ENCODE measurements at regions not wholly inside any gene's neighbourhood (a gene's known extent, or its start where the extent isn't known, plus 50 kb on each side); places are given as distances from the start of the nearest gene placed in this dataset.

DNA sequence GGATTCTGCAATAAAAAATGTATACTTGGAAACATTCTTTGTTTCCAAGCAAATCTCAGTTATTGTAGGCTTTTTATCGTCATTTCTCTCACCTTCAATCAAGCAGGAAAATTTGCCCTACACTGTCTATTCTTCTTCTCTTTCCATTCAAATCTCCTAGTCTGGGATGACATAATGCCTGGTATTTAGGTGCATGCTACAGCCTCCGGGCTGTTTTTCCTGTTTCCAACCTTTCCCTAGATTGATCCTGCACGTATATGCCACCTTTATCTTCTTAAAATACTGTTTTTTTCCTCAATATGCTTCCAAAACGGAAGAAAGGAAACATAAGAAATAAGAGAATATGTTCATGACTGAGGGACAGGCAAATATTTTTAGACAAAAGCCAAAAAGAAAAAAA, 249.1 kb upstream of the UBASH3B start (continued):
- TF ChIP-seq, protein P1, sequence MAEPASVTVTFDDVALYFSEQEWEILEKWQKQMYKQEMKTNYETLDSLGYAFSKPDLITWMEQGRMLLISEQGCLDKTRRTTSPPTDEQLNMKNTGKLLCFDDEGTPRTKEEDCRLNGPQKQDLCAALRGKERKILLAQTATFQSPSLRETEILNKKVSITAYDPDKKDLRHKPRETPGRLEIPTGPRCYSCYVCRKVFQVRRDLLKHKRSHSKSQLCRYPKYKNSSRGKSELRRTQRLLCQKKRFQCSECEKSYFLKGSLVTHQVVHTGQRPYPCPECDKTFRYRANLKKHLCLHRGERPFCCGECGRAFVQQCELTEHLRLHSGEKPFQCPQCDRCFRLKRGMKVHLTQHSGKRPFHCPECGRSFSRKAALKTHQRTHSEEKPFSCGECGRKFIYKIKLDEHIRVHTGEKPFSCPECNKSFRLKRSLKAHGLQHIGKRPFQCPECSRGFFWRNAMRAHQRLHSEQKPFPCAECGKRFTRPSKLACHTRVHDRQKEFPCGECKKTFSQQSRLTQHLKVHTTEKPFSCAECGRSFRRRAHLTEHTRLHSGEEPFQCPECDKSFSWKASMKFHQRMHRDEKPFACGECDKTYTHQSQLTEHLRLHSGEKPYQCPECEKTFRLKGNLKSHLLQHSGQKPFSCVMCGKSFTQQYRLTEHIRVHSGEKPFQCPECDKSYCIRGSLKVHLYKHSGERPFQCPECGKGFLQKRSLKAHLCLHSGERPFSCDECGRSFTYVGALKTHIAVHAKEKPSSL (CRISPR knock-in tag; conservative IDR thresholded peaks at IDR 0.05), result no peak
- TF ChIP-seq NFATC4 (CRISPR knock-in tag; IDR thresholded peaks at IDR 0.05) (no peak), ZNF317 (CRISPR knock-in tag; IDR thresholded peaks at IDR 0.05; ENCODE audit: borderline replicate concordance, low read depth) (no peak), FOXJ3 (CRISPR knock-in tag; IDR thresholded peaks at IDR 0.05; ENCODE audit: borderline replicate concordance) (no peak), NFE2L1 (CRISPR knock-in tag; IDR thresholded peaks at IDR 0.05) (no peak), JUN (CRISPR knock-in tag; IDR thresholded peaks at IDR 0.05) (no peak), FOXP1 (CRISPR knock-in tag; IDR thresholded peaks at IDR 0.05; ENCODE audit: borderline replicate concordance) (no peak)
- TF ChIP-seq, protein P2, sequence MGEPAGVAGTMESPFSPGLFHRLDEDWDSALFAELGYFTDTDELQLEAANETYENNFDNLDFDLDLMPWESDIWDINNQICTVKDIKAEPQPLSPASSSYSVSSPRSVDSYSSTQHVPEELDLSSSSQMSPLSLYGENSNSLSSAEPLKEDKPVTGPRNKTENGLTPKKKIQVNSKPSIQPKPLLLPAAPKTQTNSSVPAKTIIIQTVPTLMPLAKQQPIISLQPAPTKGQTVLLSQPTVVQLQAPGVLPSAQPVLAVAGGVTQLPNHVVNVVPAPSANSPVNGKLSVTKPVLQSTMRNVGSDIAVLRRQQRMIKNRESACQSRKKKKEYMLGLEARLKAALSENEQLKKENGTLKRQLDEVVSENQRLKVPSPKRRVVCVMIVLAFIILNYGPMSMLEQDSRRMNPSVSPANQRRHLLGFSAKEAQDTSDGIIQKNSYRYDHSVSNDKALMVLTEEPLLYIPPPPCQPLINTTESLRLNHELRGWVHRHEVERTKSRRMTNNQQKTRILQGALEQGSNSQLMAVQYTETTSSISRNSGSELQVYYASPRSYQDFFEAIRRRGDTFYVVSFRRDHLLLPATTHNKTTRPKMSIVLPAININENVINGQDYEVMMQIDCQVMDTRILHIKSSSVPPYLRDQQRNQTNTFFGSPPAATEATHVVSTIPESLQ (CRISPR knock-in tag; IDR thresholded peaks at IDR 0.05), result no peak
- TF ChIP-seq, protein P3, sequence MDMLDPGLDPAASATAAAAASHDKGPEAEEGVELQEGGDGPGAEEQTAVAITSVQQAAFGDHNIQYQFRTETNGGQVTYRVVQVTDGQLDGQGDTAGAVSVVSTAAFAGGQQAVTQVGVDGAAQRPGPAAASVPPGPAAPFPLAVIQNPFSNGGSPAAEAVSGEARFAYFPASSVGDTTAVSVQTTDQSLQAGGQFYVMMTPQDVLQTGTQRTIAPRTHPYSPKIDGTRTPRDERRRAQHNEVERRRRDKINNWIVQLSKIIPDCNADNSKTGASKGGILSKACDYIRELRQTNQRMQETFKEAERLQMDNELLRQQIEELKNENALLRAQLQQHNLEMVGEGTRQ (CRISPR knock-in tag; IDR thresholded peaks at IDR 0.05), result no peak
- TF ChIP-seq, protein P4, sequence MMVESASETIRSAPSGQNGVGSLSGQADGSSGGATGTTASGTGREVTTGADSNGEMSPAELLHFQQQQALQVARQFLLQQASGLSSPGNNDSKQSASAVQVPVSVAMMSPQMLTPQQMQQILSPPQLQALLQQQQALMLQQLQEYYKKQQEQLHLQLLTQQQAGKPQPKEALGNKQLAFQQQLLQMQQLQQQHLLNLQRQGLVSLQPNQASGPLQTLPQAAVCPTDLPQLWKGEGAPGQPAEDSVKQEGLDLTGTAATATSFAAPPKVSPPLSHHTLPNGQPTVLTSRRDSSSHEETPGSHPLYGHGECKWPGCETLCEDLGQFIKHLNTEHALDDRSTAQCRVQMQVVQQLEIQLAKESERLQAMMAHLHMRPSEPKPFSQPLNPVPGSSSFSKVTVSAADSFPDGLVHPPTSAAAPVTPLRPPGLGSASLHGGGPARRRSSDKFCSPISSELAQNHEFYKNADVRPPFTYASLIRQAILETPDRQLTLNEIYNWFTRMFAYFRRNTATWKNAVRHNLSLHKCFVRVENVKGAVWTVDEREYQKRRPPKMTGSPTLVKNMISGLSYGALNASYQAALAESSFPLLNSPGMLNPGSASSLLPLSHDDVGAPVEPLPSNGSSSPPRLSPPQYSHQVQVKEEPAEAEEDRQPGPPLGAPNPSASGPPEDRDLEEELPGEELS (CRISPR knock-in tag; IDR thresholded peaks at IDR 0.05), result no peak

DNA sequence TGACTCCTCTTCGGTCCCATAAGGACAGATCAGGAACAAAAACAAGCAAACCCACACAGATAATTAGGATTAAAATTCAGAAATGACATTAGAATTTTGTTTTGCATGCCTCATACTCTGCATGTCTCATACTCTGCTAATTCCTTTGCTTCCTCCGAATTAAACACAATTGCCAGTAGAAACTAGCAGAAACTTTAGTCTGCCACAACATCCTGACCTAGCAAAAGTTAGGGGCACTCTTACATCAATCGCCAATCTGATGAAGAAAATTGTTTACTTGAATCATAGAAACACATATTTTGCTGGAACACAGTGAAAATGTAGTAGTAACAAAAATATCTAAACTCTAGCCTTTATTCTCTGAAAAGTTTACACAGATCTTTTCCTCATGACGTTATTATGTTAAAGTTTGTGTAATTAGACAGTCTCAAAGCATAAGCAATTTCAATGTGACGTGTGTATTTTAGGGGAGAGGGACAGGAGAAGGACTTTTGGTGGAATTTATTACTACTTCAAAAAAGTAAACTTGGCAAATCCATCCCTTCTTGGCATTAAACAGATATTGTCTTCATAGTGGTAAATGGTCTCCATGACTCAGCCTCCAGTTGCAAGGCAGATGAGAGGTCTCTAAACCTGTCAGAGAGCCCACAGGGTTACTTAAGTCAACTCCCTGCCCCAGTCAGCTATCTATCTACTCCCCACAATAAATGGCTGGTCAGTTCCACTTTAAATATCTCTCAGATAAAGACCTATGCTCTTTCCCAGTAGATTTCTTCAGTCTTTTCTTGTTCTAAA, 249.8 kb upstream of the UBASH3B start:
- ChIA-PET CTCF (no interaction called here), POLR2A (no interaction called here)
- ATAC-seq, result no peak
- H3K27ac Mint-ChIP-seq, result no peak overlapping the region
- no peaks in the 10 kb centered on the region for H3K27me3 Mint-ChIP-seq (ENCODE audit: low read depth)
- TF ChIP-seq MYBL2 (CRISPR knock-in tag; IDR thresholded peaks at IDR 0.05) (no peak), KAT7 (CRISPR knock-in tag; IDR thresholded peaks at IDR 0.05; ENCODE audit: borderline replicate concordance) (no peak), JUN (CRISPR knock-in tag; IDR thresholded peaks at IDR 0.05) (no peak), SMAD3 (CRISPR knock-in tag; IDR thresholded peaks at IDR 0.05; ENCODE audit: borderline replicate concordance) (no peak), ZNF232 (CRISPR knock-in tag; IDR thresholded peaks at IDR 0.05) (no peak), ZNF263 (CRISPR knock-in tag; IDR thresholded peaks at IDR 0.05; ENCODE audit: low read depth) (no peak), NFE2L1 (CRISPR knock-in tag; IDR thresholded peaks at IDR 0.05) (no peak), SOX15 (CRISPR knock-in tag; IDR thresholded peaks at IDR 0.05) (no peak), TP53 (CRISPR knock-in tag; IDR thresholded peaks at IDR 0.05) (no peak)
- TF ChIP-seq, protein P5, sequence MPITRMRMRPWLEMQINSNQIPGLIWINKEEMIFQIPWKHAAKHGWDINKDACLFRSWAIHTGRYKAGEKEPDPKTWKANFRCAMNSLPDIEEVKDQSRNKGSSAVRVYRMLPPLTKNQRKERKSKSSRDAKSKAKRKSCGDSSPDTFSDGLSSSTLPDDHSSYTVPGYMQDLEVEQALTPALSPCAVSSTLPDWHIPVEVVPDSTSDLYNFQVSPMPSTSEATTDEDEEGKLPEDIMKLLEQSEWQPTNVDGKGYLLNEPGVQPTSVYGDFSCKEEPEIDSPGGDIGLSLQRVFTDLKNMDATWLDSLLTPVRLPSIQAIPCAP (CRISPR knock-in tag; IDR thresholded peaks at IDR 0.05), result no peak
- TF ChIP-seq, protein P6, sequence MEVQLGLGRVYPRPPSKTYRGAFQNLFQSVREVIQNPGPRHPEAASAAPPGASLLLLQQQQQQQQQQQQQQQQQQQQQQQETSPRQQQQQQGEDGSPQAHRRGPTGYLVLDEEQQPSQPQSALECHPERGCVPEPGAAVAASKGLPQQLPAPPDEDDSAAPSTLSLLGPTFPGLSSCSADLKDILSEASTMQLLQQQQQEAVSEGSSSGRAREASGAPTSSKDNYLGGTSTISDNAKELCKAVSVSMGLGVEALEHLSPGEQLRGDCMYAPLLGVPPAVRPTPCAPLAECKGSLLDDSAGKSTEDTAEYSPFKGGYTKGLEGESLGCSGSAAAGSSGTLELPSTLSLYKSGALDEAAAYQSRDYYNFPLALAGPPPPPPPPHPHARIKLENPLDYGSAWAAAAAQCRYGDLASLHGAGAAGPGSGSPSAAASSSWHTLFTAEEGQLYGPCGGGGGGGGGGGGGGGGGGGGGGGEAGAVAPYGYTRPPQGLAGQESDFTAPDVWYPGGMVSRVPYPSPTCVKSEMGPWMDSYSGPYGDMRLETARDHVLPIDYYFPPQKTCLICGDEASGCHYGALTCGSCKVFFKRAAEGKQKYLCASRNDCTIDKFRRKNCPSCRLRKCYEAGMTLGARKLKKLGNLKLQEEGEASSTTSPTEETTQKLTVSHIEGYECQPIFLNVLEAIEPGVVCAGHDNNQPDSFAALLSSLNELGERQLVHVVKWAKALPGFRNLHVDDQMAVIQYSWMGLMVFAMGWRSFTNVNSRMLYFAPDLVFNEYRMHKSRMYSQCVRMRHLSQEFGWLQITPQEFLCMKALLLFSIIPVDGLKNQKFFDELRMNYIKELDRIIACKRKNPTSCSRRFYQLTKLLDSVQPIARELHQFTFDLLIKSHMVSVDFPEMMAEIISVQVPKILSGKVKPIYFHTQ (CRISPR knock-in tag; IDR thresholded peaks at IDR 0.05), result no peak
- TF ChIP-seq, protein P7, sequence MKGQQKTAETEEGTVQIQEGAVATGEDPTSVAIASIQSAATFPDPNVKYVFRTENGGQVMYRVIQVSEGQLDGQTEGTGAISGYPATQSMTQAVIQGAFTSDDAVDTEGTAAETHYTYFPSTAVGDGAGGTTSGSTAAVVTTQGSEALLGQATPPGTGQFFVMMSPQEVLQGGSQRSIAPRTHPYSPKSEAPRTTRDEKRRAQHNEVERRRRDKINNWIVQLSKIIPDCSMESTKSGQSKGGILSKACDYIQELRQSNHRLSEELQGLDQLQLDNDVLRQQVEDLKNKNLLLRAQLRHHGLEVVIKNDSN (CRISPR knock-in tag; IDR thresholded peaks at IDR 0.05), result no peak
- TF ChIP-seq, protein P8, sequence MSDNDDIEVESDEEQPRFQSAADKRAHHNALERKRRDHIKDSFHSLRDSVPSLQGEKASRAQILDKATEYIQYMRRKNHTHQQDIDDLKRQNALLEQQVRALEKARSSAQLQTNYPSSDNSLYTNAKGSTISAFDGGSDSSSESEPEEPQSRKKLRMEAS (CRISPR knock-in tag; IDR thresholded peaks at IDR 0.05), result no peak
- TF ChIP-seq, protein P9, sequence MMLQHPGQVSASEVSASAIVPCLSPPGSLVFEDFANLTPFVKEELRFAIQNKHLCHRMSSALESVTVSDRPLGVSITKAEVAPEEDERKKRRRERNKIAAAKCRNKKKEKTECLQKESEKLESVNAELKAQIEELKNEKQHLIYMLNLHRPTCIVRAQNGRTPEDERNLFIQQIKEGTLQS (CRISPR knock-in tag; conservative IDR thresholded peaks at IDR 0.05), result no peak
- peaks cover 3% of the 10 kb centered on the region; the same call in 1 of the 2 replicates for H3K9me3 Mint-ChIP-seq
- DNase-seq (ENCODE audit: low spot score), result no peak
- H3K4me3 Mint-ChIP-seq, result no peak overlapping the region
- H3K36me3 Mint-ChIP-seq, result no peaks in the 10 kb centered on the region
- peaks cover 9% of the 10 kb centered on the region for H3K4me1 Mint-ChIP-seq

Measured in WTC11 (cell line).